MM.1S (cell line): ENCODE measurements at regions not wholly inside any gene's neighbourhood (a gene's known extent, or its start where the extent isn't known, plus 50 kb on each side); places are given as distances from the start of the nearest gene placed in this dataset.

ENCODE experiments used
- EZH2 ChIP-seq: fragments of 300-600 bp; sonication (generic); optimal IDR thresholded peaks from 2 replicates; pipeline ENCODE3; 2017; ENCODE audit warnings: low read depth, mild to moderate bottlenecking, antibody characterized with exemption, low read length, mixed read lengths
- EZH2phosphoT487 ChIP-seq: fragments of 300-600 bp; sonication (generic); IDR thresholded peaks from 2 replicates; pipeline ENCODE4 v1.6.1; 2018; ENCODE audit warnings: antibody characterized with exemption, low read length

DNA sequence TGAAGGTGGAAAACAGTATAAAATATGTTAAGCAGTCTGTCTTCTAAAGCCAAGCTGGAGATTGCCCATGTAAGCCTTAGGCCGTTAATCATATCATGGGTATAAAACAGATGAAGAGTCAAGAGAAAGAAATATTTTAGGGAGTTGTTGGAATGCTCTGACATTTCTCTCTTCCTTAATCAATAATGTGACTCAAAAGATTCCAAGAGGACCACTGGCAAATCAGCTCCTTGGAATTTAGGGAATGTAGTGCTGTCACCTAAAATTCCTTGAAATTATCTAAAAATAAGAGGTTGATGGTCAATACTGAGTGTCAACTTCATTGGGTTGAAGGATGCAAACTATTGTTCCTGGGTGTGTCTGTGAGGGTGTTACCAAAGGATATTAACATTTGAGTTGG, 525.9 kb downstream of the KCNA4 start:
- no peak for TF ChIP-seq EZH2phosphoT487
- no peak for TF ChIP-seq EZH2
